Fibroblast of skin of back (primary cell): ENCODE measurements at regions not wholly inside any gene's neighbourhood (a gene's known extent, or its start where the extent isn't known, plus 50 kb on each side); places are given as distances from the start of the nearest gene placed in this dataset.
A peak's percentile ranks its signal among the peaks of the same experiment; 100 is the strongest.

Experiments used
- DNase-seq: peaks from one replicate; pipeline ENCODE4 v3.0.0-alpha.2; 2013

DNA sequence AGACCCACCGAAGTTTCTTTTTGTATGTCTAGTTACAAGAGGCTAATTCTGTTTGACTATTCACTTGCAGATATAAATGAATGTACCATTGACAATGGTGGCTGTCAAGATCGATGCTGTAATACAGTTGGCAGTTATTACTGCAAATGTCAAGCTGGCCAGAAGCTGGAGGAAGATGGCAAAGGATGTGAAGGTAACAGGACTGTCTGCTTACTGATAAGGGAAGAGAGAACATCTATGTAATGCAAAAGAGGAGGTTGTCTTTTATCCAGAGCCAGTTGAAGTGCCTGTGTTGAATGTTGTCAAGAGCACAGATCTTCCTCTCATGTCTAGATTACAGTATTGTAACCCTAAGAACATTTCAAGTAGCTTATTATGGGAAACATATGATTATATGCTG lies 549.5 kb upstream of the GOLIM4 start:
- no peak for DNase-seq

DNA sequence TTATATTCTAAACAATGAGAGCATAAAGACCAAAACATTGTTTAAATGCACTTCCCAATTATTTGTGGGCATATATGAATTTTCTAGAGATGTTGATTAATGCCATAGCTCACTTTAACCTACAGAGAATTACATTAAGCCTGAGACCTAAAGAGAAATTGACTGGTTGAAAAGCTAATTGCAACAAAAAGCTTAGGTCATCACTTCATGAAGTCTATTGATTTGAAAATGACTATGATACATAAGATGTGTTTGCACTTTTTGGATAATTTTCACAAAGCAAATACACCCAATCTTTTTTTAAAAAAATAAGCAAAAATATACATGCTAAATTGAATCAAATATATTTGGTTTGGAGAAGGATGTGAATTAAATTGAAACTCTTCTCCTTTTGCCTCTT lies 532.8 kb upstream of the GOLIM4 start:
- DNase-seq = no peak

DNA sequence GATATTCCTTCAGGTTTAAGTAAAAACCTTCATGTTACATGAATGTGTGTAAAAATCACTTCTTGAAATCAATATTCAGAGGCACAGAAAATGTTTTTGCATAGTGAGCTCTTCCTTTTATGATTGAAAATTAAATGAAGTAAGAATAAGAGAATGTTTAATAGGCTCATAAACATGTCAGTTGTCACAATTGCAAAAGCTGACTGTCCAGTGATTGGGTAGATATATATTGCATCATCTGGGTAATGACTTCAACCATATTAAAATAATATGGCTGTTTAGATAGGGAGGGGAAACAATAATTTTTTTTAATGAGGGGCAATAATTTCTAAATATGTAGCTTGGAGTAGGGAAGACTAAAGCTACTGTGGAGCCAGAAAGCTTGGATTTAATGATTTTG lies 529.8 kb upstream of the GOLIM4 start:
- DNase-seq = no peak

DNA sequence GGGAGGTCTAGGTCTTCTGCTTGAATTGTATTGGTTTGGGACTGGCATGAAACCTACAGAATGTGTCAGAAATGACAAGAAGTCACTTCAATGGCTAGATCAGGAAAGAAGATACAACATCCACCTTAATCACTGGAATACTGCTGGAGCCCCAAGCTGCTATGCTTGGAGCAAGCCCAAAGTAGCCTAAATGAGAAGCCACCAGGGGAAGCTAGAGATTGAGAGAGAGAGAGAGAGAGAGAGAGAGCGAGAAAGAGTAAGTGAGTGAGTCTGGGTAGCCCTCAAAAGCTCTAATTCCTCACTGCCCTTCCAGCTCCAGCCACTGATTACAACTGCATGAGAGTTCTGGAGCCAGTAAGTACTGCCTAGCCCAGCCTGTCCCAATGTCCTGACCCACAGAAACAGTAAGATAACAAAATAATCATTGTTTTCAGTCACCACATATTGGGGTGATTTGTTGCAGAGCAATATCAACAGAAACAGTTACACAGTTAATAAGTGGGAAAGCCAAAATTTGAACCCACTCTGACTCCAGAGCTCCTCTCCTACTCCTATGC lies 529.2 kb upstream of the GOLIM4 start:
- no peak for DNase-seq

DNA sequence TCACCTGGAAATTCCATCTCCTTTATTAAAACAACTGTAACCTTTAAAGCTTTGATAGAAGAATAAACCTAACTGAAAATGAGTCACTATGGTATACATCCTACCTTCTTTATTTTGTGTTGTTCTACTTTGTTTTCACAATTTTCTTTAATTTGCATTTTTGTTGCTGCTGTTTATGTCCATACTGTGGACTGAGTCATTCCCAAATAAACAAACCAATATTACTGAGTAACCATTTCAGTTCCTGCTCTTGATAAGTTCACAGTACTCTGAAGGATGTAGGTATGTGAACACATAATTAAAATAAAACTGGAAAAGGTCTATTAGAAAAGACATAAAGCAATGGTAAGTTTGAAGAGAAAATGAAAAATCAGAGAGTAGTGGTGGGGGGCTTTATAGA lies 528.5 kb upstream of the GOLIM4 start:
- no peak for DNase-seq

DNA sequence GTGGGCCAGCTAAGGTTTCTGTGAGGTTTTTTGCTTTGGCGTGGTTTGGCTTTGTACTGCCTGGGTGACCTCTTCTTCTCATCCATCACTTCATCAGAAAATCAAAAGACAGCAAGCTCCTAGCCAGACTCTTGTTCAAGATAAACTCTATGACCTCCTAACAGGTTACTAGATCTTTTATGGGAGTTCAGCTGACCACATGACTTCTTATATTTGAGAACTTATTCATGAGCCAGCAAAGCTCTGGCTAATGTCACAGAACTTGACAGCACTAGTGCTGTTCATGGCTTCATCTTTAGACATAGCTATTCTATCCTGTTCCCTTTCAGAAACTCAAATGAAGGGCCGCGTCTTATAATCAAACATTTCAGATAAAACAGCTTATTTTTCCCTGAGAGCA lies 527.1 kb upstream of the GOLIM4 start:
- no peak for DNase-seq

DNA sequence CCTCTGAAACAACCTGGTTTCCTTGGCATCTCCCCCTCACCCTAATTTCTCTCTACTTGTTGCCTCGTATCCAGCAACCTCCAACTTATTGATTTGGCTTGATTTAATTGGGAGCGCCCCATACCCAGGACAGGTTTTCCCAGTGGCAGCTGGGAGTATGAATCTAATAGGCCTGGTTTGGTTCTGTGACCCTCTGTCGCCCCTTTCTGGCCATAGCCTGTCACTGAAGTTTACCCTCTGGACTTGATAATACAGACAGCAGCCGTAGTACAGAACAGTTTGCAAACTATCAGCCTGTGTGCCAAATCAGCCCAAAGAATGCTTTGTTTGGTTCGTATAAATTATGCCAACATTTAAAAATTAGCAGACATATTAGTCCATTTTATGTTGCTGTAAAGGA lies 525.1 kb upstream of the GOLIM4 start:
- peak; percentile 5 for DNase-seq

DNA sequence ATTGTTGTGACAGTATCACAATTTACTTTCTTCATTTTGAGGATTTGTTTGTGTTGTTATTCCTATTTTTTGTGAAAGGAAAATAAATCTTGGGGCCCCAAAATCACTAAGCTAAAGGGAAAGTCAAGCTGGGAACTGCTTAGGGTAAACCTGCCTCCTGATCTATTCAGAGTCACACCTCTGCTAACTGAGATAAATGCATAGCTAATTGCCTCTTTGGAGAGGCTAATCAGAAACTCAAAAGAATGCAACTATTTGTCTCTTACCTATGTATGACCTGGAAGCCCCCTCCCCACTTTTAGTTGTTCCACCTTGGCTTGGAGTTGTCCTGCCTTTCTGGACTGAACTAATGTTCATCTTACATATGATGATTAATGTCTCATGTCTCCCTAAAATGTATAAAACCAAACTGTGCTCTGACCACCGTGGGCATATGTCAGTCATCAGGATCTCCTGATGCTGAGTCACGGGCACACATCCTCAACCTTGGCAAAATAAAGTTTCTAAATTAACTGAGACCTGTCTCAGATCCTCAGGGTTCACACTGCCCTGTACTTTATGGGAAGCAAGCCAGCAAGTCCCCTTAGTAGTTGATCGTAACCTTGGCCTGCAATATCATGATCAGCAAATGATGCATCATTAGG lies 523.2 kb upstream of the GOLIM4 start:
- DNase-seq = no peak

DNA sequence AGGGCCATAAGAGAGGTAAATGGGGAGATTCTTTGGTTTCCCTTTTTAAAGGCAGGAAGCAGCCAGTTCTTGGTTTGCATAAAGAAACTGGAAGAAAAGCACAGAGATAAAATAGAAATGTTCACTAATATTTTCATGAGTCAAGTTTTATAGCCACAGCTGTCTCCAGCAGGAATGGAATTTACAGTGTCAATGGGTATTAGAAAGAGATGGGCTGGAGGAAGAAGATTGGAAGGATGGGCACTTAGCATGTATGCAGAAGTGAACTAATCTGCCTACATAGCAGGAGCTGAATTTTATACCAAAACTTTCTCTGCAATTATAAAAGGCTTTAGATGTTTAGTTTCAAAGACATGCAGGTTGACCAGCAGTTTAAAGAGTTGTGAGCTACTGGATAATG lies 521.9 kb upstream of the GOLIM4 start:
- no peak for DNase-seq

DNA sequence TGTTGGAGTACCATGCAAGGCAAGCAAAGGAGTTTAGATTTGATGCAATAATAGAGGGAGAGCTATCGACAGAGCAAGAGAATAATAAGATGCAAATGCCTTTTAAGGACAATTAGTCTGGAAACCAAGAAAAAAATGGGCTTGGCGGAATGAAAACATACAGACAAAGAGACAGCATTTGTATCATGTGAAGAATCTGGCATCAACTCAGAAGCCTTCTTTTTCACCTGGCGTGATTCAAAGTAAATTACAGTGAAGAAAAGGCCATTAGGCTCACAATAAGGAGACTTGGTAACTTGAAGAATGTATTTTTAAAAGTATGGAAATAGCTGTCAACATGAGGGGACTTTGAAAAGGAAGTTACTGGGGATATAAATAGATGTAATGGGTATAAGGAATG lies 521.2 kb upstream of the GOLIM4 start:
- DNase-seq = no peak

DNA sequence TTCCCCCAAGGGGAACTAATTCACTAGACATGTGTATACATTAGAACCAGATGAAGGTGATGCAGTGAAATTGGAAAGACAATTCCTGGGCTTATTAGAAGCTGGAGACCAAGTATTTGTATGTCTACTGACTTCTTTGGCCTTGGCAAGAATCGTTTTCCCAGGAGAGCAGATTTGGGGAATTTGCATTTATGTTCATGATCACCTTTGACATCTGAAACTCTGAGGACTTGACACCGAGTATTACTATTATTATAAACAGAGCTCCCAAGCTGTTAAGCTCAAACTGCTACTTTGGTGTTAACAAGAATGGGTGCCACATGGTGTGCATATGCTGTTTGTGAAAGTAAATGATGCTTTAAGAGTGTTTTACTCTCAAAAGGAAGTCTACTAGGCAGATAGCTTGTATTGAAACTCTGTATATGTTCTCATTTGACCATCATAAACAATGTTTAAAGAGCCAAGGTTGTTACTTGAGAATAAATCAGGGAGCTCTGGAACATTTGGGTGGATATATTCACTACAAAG lies 519.8 kb upstream of the GOLIM4 start:
- no peak for DNase-seq

DNA sequence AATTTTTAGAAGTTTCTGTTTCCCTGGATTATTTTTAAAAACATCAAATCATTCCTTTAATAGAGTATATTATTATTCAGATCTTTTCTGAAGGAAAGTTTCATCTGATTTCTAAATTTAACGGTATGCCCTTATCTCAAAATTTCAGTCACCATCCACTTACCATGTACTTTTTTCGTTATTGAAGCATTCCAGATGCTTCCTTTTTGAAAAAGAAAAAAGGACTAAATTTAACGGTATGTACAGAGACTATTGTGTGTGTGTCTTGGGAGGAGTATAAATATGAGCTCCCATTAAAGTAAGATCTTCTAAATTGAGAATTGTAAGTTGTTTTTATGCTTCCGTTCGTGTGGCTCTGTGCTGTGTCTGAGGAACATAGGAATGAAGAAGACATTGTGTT lies 517.4 kb upstream of the GOLIM4 start:
- DNase-seq = no peak

DNA sequence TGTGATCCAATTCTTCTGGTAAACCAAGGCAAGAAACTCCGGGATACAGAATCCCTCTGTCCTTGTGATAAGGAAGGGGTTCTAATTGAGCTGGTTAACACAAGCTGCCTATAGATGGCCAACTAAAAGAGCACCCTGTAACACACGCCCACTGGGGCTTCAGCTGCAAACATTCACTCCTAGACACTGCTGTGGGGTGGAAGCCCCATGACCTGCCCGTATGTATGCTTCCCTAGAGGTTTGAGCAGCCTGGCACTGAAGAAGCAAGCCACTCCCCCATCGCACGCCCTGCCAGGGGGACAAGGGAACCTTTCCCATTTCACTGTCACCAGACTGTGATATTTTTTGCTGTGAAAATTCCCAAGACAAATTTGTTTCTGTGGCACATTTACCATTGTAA lies 516.9 kb upstream of the GOLIM4 start:
- DNase-seq = no peak

DNA sequence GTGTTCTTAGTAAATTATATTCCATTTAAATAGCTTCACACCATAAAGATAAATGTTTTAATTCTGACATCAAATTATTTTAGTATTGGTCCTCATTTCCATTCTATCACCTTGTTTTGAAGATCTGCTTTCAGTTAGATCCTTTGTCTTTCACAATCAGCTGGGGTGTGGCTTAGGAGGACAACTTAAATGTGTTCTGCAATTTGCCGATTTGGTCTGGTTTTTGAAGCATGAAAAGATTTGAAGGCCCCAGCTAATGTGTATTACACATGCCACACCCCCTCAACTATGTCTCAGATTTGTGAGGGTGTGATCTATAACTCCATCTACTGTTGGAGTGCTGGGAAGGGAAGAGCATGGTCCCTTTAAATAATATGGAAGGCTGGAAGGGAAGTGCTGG lies 516.1 kb upstream of the GOLIM4 start:
- no peak for DNase-seq

DNA sequence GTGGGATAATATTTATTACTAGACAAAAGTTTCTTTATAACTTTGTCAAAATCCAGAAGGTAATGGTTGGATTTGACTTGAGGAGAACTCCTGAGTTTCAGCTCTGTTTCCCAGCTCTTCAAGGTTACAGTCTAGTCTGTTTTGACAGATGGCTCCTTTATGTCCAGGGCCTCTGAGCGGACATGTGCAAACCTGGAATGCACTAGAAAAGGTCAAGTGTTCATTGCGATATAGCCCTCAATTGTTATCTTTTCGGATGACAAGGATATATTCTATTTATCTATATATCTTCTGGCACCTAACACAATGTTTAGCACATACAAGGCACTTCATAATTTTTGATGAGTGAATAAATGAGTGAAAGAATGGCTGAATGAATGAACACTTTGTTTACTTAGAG lies 513.2 kb upstream of the GOLIM4 start:
- no peak for DNase-seq

DNA sequence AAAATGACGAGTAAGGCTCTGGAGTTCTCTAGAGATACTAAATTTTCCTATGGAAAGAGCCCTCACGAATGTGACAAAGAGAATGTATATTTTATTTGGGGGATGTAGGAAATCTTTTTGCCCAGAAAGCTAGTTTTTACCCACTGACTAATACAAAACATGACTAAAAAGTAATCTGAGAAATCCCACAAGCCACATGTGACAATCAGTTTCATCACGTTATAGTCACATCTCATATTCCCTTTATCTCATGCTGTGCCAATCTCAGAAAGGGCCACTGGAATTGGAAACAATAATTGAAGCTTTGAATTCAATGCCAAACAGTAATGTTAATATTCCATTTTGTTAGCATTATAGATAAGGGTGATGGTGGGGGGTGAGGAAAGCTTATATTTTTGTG lies 509.0 kb upstream of the GOLIM4 start:
- DNase-seq = peak; percentile 17

DNA sequence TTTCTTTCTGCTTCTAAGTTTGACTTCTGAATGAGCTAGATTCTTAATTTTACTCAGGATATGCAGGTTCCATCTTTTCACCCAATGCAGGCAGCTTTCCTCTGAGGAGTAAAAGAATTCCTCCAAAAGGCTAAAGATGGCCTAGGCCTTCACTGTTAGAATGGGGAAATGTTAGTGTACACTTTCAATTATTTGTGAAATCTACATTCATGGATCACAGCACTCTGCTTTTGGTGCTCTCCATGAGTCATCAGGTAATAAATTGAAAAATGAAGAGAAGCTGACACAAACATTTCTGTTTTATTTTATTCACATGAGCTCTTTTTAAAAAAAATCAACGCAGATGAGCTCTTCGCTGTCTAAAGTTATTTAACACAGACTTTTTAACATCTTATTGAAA lies 502.5 kb upstream of the GOLIM4 start:
- DNase-seq = no peak

DNA sequence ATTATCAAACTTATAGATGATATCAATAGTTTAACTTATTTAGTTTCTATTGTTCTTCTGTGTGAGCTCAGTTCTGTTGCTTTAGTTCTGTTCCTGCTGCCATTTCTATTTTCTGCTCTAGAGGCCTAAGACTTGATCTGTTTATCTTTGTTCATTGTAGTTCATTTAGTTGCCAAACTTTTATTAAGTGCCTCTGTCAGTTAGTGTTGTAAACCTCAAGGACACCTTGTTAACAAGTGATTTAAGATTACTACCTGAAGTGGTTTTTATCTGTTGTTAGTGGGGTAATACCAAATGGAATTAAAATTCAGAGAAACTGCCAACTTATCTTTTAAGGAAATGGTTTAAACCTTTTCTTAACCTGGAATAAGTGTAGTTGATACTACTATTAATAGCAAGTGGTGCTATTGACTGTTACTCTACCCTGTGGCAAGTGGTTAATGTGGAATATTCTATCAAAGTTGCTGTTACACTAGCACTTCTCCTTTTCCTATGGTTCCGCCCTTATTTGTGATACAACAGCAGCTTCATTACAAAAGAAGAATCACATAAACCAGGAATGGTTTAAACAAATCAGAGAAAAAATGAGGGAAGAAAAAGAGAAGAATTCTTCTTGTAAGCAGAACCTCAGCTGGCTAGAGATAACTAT lies 500.6 kb upstream of the GOLIM4 start:
- no peak for DNase-seq

DNA sequence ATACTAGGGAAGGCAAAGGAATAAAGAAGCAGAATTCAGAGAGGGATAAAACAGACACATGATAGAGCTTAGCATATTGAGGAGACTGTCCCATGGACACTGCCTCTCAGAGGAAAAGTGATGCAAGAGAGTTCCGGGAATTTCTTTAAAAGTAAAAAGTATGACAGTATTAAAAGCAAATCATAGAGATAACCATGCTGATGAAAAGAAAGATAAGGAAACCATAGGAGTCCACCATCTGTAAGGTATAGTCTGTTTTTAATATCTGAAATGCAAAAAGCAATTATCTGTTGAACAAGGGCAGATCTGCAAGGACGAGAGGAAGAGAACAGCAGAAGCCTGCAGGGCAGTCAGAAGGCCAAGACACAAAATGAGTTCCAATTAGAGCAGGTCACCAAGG lies 495.9 kb upstream of the GOLIM4 start:
- DNase-seq = no peak

DNA sequence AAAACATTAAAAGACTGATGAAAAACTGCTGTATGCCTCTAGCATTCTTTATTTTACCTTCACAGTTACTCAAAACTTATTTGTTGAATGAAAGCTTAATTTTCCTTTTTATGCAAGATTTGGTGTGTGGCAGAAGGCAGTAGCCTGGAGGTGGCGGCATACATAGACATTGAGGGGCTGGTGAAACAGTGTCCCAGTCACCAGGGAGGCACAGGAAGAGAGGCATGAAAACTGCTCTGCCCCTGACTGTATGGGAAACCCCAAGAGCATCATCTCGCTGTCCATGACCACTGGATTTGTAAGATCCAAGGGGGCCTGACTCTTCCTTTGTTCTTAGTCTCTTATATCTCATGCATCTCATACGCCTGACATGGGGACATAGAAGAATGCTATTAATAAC lies 493.7 kb upstream of the GOLIM4 start:
- DNase-seq = no peak

DNA sequence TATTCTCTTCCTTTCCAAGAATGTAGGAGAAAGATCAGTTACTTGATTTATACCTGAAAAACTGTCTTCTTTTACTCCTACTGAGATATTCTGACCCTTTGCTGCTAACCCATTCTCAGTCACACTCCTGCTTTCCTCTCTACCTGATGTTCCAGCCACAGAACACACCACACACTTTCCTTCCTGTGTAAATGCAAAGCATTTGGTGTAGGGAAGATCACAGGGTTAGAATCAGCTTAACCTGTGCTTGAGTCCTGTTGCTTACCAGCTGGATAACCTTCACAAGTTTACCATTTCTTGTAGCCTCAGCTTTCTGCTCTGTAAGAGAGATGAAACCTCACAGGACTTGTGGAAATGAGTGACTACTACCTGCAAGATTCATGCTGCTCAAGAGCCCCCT lies 489.8 kb upstream of the GOLIM4 start:
- DNase-seq = no peak

DNA sequence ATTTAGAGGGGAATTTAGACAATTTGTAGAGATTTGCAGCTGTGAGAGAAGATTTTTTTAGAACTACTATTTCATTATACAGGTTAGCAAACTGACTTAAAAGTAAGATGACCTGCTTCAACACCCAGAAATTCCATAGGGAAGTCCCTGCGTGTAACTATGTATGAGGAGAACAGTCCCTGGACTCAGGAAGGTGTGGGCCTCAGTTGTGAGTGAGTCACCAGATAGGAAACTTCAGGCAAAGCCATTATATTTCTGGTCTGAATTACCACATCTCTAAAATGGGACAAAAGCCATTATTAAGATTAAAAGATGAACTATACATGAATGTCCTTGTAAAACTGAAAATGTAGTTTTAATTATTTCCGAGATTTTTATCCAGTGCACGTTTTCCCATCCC lies 488.3 kb upstream of the GOLIM4 start:
- DNase-seq = no peak

DNA sequence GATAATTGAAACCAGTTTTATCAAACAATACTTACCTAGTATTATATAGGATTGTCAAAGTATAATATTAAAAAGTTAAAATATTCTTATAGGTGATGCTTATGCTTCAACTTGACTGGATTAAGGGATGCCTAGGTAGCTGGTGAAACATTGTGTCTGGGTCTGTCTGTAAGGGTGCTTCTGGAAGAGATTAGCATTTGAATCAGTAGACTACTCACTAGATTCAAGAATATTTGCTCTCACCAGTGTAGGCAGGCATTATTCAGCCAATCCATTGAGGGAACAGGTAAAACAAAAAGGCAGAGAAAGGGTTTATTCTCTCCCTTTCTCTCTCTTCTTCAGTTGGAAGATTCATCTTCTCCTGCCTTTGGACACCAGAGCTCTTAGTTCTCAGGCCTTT lies 486.8 kb upstream of the GOLIM4 start:
- DNase-seq = no peak

DNA sequence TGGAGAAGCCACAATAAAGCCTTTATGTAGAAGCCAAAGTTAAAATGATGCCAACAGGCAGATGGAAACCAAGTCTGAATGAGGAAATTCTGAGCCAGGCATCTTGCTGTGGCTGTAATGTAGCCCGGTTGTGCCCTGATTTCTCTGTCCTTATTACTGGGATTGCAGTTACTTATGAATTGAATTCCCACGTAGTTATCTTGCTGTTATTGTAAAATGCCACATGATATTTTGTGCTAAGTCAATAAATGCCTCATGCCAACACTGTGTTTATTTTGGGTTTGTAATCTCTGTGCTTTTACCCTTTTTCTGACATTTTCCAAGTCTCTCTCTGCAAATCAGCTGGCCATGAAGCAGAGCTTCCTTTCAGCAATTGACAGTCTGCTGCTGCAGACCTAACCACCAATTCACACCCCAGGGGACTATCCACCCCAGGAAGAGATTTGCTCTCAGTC lies 486.1 kb upstream of the GOLIM4 start:
- no peak for DNase-seq
